HEK293 (cell line): ENCODE measurements at regions not wholly inside any gene's neighbourhood (a gene's known extent, or its start where the extent isn't known, plus 50 kb on each side); places are given as distances from the start of the nearest gene placed in this dataset.

Experiments used
- CTCF ChIA-PET: fragments of 350-600 bp; formaldehyde crosslinking; extraction: SDS; loops from one replicate; lab custom pipeline; 2021; ENCODE audit warnings: antibody characterized with exemption; lab: Yijun Ruan, JAX
- POLR2A ChIA-PET: fragments of 300-600 bp; formaldehyde crosslinking; extraction: SDS; loops from one replicate; lab custom pipeline; 2020; ENCODE audit warnings: antibody characterized with exemption, inconsistent platforms; lab: Yijun Ruan, JAX
- H3K27ac ChIP-seq: fragments of 200-500 bp; sonication (Bioruptor generic); 2 replicates; pipeline ENCODE4 v1.5.1; 2014; ENCODE audit warnings: low read depth, low read length, control low read depth, inconsistent platforms; ENCODE audit errors: extremely low read depth
- H3K36me3 ChIP-seq, 2 experiments: fragments of 200-500 bp in 1 of 2; sonication (Bioruptor generic) in 1 of 2; 1 replicate in 1 of 2; 2 replicates in 1 of 2; pipeline ENCODE4 v1.5.1; 2014 to 2017; ENCODE audit warnings: inconsistent platforms in 2 of 2, low read length in 2 of 2; ENCODE audit not compliant: control insufficient read depth in 2 of 2, insufficient read depth in 1 of 2
- H3K4me1 ChIP-seq: fragments of 200-500 bp; sonication (Bioruptor generic); 2 replicates; pipeline ENCODE4 v1.5.1; 2014; ENCODE audit warnings: mild to moderate bottlenecking, low read length, inconsistent platforms; ENCODE audit not compliant: control insufficient read depth, insufficient read depth
- H3K4me3 ChIP-seq: 2 replicates; pipeline ENCODE4 v1.5.1; 2011; ENCODE audit warnings: low read depth, mild to moderate bottlenecking, control low read depth, low read length, moderate library complexity
- H3K9me3 ChIP-seq: fragments of 200-500 bp; sonication (Bioruptor generic); 2 replicates; pipeline ENCODE4 v1.5.1; 2014; ENCODE audit warnings: low read depth, low read length, inconsistent platforms; ENCODE audit not compliant: control insufficient read depth, insufficient read depth
- GFI1B ChIP-seq: fragments of 450-650 bp; formaldehyde crosslinking; IDR thresholded peaks from 2 replicates; pipeline ENCODE4 v1.5.1; 2016; ENCODE audit warnings: missing biosample characterization, missing genetic modification characterization
- GLI2 ChIP-seq: fragments of 450-650 bp; formaldehyde crosslinking; IDR thresholded peaks from 2 replicates; pipeline ENCODE4; 2017; ENCODE audit warnings: missing biosample characterization, missing genetic modification characterization, low read depth, borderline replicate concordance
- KLF16 ChIP-seq: fragments of 450-650 bp; formaldehyde crosslinking; IDR thresholded peaks from 2 replicates; pipeline ENCODE4 v1.5.1; 2017; ENCODE audit warnings: missing biosample characterization, missing genetic modification characterization
- ZBTB1 ChIP-seq: fragments of 450-650 bp; formaldehyde crosslinking; IDR thresholded peaks from 2 replicates; pipeline ENCODE4 v1.5.1; 2016; ENCODE audit warnings: missing biosample characterization, missing genetic modification characterization
- ZBTB17 ChIP-seq: fragments of 450-650 bp; formaldehyde crosslinking; IDR thresholded peaks from 2 replicates; pipeline ENCODE4 v1.5.1; 2016; ENCODE audit warnings: missing biosample characterization, missing genetic modification characterization
- ZNF214 ChIP-seq: fragments of 450-650 bp; formaldehyde crosslinking; IDR thresholded peaks from 2 replicates; pipeline ENCODE4 v1.5.1; 2017; ENCODE audit warnings: missing biosample characterization, mild to moderate bottlenecking, missing genetic modification characterization, borderline replicate concordance
- ZNF404 ChIP-seq: fragments of 450-650 bp; formaldehyde crosslinking; IDR thresholded peaks from 2 replicates; pipeline ENCODE4 v1.5.1; 2017; ENCODE audit warnings: missing biosample characterization, missing genetic modification characterization
- ZNF423 ChIP-seq: fragments of 450-650 bp; formaldehyde crosslinking; IDR thresholded peaks from 2 replicates; pipeline ENCODE4 v1.5.1; 2016; ENCODE audit warnings: missing biosample characterization, missing genetic modification characterization
- ZNF510 ChIP-seq: fragments of 450-650 bp; formaldehyde crosslinking; IDR thresholded peaks from 2 replicates; pipeline ENCODE4 v1.5.1; 2018; ENCODE audit warnings: mild to moderate bottlenecking, missing genetic modification characterization, missing biosample characterization; ENCODE audit not compliant: insufficient replicate concordance
- ZNF558 ChIP-seq: fragments of 450-650 bp; formaldehyde crosslinking; IDR thresholded peaks from 2 replicates; pipeline ENCODE4 v1.5.1; 2016; ENCODE audit warnings: missing biosample characterization, missing genetic modification characterization
- ZNF670 ChIP-seq: fragments of 450-650 bp; formaldehyde crosslinking; IDR thresholded peaks from 2 replicates; pipeline ENCODE4 v1.5.1; 2016; ENCODE audit warnings: missing biosample characterization, missing genetic modification characterization, low read depth
- TF ChIP-seq, protein P1 (sequence below): fragments of 450-650 bp; formaldehyde crosslinking; IDR thresholded peaks from 2 replicates; pipeline ENCODE4 v1.5.1; 2017; ENCODE audit warnings: missing biosample characterization, missing genetic modification characterization
- TF ChIP-seq, protein P2 (sequence below): fragments of 450-650 bp; formaldehyde crosslinking; IDR thresholded peaks from 2 replicates; pipeline ENCODE4 v1.5.1; 2016; ENCODE audit warnings: missing biosample characterization, missing genetic modification characterization, borderline replicate concordance
- TF ChIP-seq, protein P3 (sequence below): fragments of 450-650 bp; formaldehyde crosslinking; IDR thresholded peaks from 2 replicates; pipeline ENCODE4 v1.5.1; 2016; ENCODE audit warnings: missing biosample characterization, missing genetic modification characterization
- TF ChIP-seq, protein P4 (sequence below): fragments of 450-650 bp; formaldehyde crosslinking; IDR thresholded peaks from 2 replicates; pipeline ENCODE4 v1.5.1; 2016; ENCODE audit warnings: missing biosample characterization, missing genetic modification characterization
- TF ChIP-seq, protein P5 (sequence below): fragments of 450-650 bp; formaldehyde crosslinking; conservative IDR thresholded peaks from 2 replicates; pipeline ENCODE4 v1.5.1; 2016; ENCODE audit warnings: low read depth, missing biosample characterization, missing genetic modification characterization

DNA sequence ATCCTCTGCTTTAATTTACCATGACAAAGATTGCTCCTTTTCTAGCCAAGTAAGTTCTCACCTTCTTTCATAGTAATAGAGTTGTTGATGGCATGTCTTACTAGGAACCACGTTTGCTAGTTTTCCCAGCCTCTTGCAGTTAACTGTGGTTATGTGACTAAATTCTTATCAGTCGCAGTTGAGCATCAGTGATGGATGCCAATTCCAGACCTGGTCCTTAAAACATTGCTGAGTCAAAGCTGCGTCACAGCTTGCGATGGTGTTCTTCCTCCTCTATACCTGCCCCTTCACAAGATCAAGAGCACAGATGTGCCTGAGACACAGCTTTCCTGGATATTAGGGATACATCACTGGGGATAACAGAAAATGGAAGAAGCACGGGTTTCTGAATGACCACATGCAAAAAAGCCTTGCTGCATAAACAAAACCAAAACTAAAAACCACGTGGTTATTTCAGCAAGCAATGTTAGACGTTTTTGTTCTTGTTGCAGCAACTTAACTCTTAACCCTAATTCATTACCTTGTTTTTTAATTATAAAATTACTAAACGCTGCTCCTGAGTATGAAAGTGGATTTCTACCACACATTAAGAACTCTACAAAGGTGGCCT is 97.6 kb upstream of the DACH1 start:
- H3K27ac ChIP-seq: no peak overlapping the region
- no peaks in the 10 kb centered on the region for H3K36me3 ChIP-seq
- no peaks in the 10 kb centered on the region for H3K4me1 ChIP-seq
- ChIA-PET POLR2A (no interaction called here), CTCF (no interaction called here)
- no peaks in the 10 kb centered on the region for H3K9me3 ChIP-seq
- peak; percentile 44 for TF ChIP-seq ZBTB17
- TF ChIP-seq KLF16 (tag by site-specific recombination): no peak
- H3K4me3 ChIP-seq: no peak overlapping the region

DNA sequence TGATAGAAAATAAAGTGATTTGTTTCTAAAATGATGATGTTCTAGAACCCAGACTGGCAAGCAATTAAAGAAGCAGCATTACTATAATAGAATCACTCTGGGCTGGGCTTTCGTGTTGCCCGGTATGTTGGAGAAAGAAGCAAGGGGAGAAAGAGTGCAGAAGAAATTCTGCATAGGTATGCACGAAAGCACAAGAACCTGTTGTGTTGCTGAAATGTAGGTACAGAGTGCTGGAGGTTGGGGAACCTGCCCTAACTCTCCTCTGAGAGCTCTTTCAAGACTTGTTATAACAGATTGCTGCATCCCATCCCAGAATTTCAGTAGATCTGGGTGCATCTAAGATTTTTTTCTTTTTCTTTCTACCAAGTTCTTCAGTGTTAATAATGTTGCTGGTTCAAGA is 95.7 kb upstream of the DACH1 start:
- H3K36me3 ChIP-seq: no peaks in the 10 kb centered on the region
- ChIA-PET POLR2A (no interaction called here), CTCF (no interaction called here)
- H3K4me3 ChIP-seq: no peak overlapping the region
- no peaks in the 10 kb centered on the region for H3K9me3 ChIP-seq
- no peak overlapping the region for H3K27ac ChIP-seq
- no peaks in the 10 kb centered on the region for H3K4me1 ChIP-seq
- TF ChIP-seq ZBTB1 (tag by site-specific recombination): no peak
- TF ChIP-seq GLI2 (tag by site-specific recombination): no peak
- TF ChIP-seq, protein P1, sequence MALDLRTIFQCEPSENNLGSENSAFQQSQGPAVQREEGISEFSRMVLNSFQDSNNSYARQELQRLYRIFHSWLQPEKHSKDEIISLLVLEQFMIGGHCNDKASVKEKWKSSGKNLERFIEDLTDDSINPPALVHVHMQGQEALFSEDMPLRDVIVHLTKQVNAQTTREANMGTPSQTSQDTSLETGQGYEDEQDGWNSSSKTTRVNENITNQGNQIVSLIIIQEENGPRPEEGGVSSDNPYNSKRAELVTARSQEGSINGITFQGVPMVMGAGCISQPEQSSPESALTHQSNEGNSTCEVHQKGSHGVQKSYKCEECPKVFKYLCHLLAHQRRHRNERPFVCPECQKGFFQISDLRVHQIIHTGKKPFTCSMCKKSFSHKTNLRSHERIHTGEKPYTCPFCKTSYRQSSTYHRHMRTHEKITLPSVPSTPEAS: no peak
- no peak for TF ChIP-seq ZNF214
- TF ChIP-seq, protein P2, sequence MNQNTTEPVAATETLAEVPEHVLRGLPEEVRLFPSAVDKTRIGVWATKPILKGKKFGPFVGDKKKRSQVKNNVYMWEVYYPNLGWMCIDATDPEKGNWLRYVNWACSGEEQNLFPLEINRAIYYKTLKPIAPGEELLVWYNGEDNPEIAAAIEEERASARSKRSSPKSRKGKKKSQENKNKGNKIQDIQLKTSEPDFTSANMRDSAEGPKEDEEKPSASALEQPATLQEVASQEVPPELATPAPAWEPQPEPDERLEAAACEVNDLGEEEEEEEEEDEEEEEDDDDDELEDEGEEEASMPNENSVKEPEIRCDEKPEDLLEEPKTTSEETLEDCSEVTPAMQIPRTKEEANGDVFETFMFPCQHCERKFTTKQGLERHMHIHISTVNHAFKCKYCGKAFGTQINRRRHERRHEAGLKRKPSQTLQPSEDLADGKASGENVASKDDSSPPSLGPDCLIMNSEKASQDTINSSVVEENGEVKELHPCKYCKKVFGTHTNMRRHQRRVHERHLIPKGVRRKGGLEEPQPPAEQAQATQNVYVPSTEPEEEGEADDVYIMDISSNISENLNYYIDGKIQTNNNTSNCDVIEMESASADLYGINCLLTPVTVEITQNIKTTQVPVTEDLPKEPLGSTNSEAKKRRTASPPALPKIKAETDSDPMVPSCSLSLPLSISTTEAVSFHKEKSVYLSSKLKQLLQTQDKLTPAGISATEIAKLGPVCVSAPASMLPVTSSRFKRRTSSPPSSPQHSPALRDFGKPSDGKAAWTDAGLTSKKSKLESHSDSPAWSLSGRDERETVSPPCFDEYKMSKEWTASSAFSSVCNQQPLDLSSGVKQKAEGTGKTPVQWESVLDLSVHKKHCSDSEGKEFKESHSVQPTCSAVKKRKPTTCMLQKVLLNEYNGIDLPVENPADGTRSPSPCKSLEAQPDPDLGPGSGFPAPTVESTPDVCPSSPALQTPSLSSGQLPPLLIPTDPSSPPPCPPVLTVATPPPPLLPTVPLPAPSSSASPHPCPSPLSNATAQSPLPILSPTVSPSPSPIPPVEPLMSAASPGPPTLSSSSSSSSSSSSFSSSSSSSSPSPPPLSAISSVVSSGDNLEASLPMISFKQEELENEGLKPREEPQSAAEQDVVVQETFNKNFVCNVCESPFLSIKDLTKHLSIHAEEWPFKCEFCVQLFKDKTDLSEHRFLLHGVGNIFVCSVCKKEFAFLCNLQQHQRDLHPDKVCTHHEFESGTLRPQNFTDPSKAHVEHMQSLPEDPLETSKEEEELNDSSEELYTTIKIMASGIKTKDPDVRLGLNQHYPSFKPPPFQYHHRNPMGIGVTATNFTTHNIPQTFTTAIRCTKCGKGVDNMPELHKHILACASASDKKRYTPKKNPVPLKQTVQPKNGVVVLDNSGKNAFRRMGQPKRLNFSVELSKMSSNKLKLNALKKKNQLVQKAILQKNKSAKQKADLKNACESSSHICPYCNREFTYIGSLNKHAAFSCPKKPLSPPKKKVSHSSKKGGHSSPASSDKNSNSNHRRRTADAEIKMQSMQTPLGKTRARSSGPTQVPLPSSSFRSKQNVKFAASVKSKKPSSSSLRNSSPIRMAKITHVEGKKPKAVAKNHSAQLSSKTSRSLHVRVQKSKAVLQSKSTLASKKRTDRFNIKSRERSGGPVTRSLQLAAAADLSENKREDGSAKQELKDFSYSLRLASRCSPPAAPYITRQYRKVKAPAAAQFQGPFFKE (tag by site-specific recombination): no peak
- TF ChIP-seq ZNF404 (tag by site-specific recombination): no peak
- TF ChIP-seq ZNF670 (tag by site-specific recombination): no peak
- no peak for TF ChIP-seq ZNF423 (tag by site-specific recombination)
- no peak for TF ChIP-seq ZNF510
- no peak for TF ChIP-seq ZNF558 (tag by site-specific recombination)
- no peak for TF ChIP-seq GFI1B (tag by site-specific recombination)
- TF ChIP-seq, all 188 proteins: peak for 0

DNA sequence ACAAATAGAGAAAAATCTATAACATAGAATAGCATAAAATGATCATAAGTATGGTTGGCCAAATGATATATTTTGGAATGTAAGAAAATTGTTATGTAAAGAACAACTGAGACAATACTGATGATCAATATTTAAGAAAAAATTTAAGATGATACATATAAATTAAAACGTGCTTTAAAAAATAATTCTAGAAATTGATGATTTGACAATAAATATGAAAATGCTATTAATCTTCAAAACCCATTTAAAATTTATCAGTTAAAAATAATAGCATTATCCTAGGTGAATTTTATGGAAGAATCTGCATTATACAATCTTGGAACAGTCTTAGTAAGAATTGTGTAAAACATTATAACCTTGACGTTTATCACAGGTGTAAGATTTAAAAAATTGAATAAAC is 95.1 kb upstream of the DACH1 start:
- Histone ChIP-seq H3K4me3 (no peak overlapping the region), H3K36me3 (no peaks in the 10 kb centered on the region), H3K9me3 (no peaks in the 10 kb centered on the region), H3K4me1 (no peaks in the 10 kb centered on the region), H3K27ac (no peak overlapping the region)
- ChIA-PET POLR2A (no interaction called here), CTCF (no interaction called here)
- TF ChIP-seq, protein P3, sequence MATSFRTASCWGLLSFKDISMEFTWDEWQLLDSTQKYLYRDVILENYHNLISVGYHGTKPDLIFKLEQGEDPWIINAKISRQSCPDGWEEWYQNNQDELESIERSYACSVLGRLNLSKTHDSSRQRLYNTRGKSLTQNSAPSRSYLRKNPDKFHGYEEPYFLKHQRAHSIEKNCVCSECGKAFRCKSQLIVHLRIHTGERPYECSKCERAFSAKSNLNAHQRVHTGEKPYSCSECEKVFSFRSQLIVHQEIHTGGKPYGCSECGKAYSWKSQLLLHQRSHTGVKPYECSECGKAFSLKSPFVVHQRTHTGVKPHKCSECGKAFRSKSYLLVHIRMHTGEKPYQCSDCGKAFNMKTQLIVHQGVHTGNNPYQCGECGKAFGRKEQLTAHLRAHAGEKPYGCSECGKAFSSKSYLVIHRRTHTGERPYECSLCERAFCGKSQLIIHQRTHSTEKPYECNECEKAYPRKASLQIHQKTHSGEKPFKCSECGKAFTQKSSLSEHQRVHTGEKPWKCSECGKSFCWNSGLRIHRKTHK (tag by site-specific recombination): no peak
- TF ChIP-seq, protein P4, sequence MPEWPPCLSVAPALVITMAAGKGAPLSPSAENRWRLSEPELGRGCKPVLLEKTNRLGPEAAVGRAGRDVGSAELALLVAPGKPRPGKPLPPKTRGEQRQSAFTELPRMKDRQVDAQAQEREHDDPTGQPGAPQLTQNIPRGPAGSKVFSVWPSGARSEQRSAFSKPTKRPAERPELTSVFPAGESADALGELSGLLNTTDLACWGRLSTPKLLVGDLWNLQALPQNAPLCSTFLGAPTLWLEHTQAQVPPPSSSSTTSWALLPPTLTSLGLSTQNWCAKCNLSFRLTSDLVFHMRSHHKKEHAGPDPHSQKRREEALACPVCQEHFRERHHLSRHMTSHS (tag by site-specific recombination): no peak
- TF ChIP-seq, protein P5, sequence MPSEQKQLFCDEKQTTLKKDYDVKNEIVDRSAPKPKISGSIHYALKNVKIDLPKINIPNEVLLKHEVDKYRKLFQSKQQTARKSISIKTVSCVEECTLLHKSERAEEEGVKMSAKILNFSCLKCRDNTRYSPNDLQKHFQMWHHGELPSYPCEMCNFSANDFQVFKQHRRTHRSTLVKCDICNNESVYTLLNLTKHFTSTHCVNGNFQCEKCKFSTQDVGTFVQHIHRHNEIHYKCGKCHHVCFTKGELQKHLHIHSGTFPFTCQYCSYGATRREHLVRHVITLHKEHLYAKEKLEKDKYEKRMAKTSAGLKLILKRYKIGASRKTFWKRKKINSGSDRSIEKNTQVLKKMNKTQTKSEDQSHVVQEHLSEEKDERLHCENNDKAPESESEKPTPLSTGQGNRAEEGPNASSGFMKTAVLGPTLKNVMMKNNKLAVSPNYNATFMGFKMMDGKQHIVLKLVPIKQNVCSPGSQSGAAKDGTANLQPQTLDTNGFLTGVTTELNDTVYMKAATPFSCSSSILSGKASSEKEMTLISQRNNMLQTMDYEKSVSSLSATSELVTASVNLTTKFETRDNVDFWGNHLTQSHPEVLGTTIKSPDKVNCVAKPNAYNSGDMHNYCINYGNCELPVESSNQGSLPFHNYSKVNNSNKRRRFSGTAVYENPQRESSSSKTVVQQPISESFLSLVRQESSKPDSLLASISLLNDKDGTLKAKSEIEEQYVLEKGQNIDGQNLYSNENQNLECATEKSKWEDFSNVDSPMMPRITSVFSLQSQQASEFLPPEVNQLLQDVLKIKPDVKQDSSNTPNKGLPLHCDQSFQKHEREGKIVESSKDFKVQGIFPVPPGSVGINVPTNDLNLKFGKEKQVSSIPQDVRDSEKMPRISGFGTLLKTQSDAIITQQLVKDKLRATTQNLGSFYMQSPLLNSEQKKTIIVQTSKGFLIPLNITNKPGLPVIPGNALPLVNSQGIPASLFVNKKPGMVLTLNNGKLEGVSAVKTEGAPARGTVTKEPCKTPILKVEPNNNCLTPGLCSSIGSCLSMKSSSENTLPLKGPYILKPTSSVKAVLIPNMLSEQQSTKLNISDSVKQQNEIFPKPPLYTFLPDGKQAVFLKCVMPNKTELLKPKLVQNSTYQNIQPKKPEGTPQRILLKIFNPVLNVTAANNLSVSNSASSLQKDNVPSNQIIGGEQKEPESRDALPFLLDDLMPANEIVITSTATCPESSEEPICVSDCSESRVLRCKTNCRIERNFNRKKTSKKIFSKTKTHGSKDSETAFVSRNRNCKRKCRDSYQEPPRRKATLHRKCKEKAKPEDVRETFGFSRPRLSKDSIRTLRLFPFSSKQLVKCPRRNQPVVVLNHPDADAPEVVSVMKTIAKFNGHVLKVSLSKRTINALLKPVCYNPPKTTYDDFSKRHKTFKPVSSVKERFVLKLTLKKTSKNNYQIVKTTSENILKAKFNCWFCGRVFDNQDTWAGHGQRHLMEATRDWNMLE (tag by site-specific recombination): no peak
